Calu3 (cell line): ENCODE measurements at regions not wholly inside any gene's neighbourhood (a gene's known extent, or its start where the extent isn't known, plus 50 kb on each side); places are given as distances from the start of the nearest gene placed in this dataset.

Source experiments
- BruUV-seq: library from RNA; stranded (reverse); fragments of 400-500 nt; replicated peaks from 2 replicates; lab custom pipeline; 2021; lab: Mats Ljungman, UMichigan
- CTCF ChIA-PET: fragments of 300-600 bp; sonication (Branson Sonifier 250); formaldehyde crosslinking; loops from one replicate; lab custom pipeline; 2022; ENCODE audit warnings: antibody characterized with exemption; lab: Charles Lee
- DNase-seq: peaks from one replicate; pipeline ENCODE4 v3.0.0; 2022
- H3K27ac Mint-ChIP-seq: one replicate; pipeline ENCODE4 v1.8.0; 2022; ENCODE audit warnings: mixed read lengths; ENCODE audit not compliant: unreplicated experiment
- H3K27me3 Mint-ChIP-seq: one replicate; pipeline ENCODE4 v1.8.0; 2022; ENCODE audit warnings: mixed read lengths; ENCODE audit not compliant: unreplicated experiment
- H3K36me3 Mint-ChIP-seq: one replicate; pipeline ENCODE4 v1.8.0; 2022; ENCODE audit warnings: mild to moderate bottlenecking, moderate library complexity, mixed read lengths; ENCODE audit not compliant: insufficient read depth, unreplicated experiment
- H3K4me1 Mint-ChIP-seq: one replicate; pipeline ENCODE4 v1.8.0; 2022; ENCODE audit warnings: mild to moderate bottlenecking, low read depth, mixed read lengths; ENCODE audit not compliant: unreplicated experiment
- H3K4me3 Mint-ChIP-seq: one replicate; pipeline ENCODE4 v1.8.0; 2022; ENCODE audit warnings: mild to moderate bottlenecking, low read depth, moderate library complexity, mixed read lengths; ENCODE audit not compliant: unreplicated experiment
- H3K9me3 Mint-ChIP-seq: one replicate; pipeline ENCODE4 v1.8.0; 2022; ENCODE audit warnings: low read depth, mixed read lengths; ENCODE audit not compliant: unreplicated experiment
- intact Hi-C: fragments of 100-400 bp; cut with micrococcal nuclease; formaldehyde crosslinking; loops from one replicate; pipeline ENCODE4 v1.10.0; 2022; ENCODE audit not compliant: unreplicated experiment
- TF ChIP-seq, protein P1 (sequence below): fragments of 200-600 bp; IDR thresholded peaks from one replicate; pipeline ENCODE4 v1.8.0; 2022; ENCODE audit warnings: antibody characterized with exemption; ENCODE audit not compliant: unreplicated experiment

DNA sequence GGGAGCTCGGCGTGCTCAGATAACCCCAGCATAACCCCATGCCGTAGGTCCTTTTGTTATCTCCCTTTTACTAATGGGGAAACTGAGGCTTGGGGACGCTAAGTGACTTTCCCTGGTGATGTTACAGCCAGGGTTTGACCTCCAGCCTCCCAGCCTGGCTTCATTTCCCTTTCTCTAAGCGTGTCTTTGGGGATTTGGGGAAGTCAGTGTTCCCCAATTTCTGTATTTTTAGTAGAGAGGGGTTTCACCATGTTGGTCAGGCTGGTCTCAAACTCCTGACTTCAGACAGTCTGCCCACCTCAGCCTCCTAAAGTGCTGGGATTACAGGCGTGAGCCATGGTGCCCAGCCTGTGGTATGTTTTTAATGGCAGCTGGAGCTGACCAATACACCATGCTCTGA is 85.4 kb downstream of the PHETA1 start:
- no TSS peak for BruUV-seq
- Mint-ChIP-seq H3K4me1 (no peaks in the 10 kb centered on the region), H3K27me3 (peaks cover 88% of the 10 kb centered on the region), H3K4me3 (no peak overlapping the region), H3K9me3 (peaks cover 4% of the 10 kb centered on the region), H3K36me3 (no peaks in the 10 kb centered on the region), H3K27ac (no peak overlapping the region)
- intact Hi-C loops: no loop called here
- CTCF ChIA-PET: no interaction called here
- DNase-seq: no peak
- TF ChIP-seq, protein P1, sequence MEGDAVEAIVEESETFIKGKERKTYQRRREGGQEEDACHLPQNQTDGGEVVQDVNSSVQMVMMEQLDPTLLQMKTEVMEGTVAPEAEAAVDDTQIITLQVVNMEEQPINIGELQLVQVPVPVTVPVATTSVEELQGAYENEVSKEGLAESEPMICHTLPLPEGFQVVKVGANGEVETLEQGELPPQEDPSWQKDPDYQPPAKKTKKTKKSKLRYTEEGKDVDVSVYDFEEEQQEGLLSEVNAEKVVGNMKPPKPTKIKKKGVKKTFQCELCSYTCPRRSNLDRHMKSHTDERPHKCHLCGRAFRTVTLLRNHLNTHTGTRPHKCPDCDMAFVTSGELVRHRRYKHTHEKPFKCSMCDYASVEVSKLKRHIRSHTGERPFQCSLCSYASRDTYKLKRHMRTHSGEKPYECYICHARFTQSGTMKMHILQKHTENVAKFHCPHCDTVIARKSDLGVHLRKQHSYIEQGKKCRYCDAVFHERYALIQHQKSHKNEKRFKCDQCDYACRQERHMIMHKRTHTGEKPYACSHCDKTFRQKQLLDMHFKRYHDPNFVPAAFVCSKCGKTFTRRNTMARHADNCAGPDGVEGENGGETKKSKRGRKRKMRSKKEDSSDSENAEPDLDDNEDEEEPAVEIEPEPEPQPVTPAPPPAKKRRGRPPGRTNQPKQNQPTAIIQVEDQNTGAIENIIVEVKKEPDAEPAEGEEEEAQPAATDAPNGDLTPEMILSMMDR: no peak

DNA sequence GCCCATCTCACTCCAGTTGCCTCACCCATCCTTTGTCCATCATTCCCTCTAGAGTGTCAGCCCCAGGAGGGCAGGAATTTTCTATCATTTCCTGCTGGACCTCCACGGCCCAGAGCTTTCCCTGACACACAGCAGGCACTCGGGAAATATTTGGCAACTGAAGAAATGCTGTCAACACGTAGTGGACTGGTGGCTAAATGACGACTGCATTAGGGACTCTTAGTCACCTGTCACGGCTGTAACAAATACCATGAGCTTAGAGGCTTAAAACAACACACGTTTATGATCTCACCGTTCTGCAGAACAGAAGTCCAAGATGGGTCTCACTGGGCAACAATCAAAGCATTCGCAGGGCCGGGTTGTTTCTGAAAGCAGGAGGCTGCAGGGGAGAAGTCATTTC is 91.3 kb downstream of the PHETA1 start:
- Mint-ChIP-seq H3K27ac (no peak overlapping the region), H3K4me1 (no peaks in the 10 kb centered on the region), H3K36me3 (no peaks in the 10 kb centered on the region), H3K27me3 (peaks cover 82% of the 10 kb centered on the region), H3K9me3 (peaks cover 4% of the 10 kb centered on the region), H3K4me3 (no peak overlapping the region)
- TF ChIP-seq, protein P1: no peak
- intact Hi-C loops: no loop called here
- no TSS peak for BruUV-seq
- CTCF ChIA-PET: no interaction called here
- DNase-seq: no peak

DNA sequence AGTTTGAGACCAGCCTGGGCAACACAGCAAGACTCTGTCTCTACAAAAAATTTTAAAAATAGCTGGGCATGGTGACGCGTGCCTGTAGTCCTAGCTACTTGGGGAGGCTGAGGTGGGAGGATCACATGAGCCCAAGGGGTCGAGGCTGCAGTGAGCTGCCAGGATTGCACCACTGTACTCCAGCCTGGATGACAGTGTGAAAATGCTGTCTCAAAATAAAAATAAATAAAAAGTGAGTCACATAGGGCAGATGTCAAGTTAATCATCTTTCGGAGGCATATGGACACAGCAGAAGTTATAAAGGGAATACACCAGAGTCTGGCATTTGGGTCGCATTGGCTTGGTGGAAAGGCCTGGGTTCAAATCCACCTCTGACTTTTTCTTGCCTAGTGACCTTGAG is 92.7 kb downstream of the PHETA1 start:
- Mint-ChIP-seq H3K4me1 (peaks cover 1% of the 10 kb centered on the region), H3K4me3 (no peak overlapping the region), H3K27me3 (peaks cover 85% of the 10 kb centered on the region), H3K9me3 (peaks cover 2% of the 10 kb centered on the region), H3K27ac (no peak overlapping the region), H3K36me3 (no peaks in the 10 kb centered on the region)
- DNase-seq: no peak
- TF ChIP-seq, protein P1: no peak
- intact Hi-C loops: no loop called here
- CTCF ChIA-PET: no interaction called here
- BruUV-seq: no TSS peak

DNA sequence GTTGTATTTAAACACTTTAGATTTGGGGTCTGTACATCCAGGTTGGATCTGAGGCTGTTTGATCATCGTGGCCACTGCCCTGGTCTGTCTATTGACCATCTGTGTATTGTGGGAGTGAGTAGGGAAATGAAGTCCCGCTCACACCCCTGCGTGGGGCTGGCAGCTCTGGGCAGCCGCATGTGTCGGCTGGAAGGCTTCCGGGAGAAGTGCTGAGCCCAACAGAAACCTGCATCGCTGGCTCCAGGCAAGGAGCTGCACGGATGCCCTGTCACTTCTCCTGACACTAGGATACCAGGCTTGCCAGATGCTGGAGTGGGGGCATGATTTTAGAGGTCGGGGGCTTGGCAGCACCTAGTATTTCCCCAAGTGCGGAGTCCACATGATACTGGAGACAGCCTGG is 93.6 kb downstream of the PHETA1 start:
- Mint-ChIP-seq H3K27ac (no peak overlapping the region), H3K4me1 (peaks cover 10% of the 10 kb centered on the region), H3K36me3 (no peaks in the 10 kb centered on the region), H3K27me3 (peaks cover 85% of the 10 kb centered on the region), H3K4me3 (no peak overlapping the region), H3K9me3 (no peaks in the 10 kb centered on the region)
- intact Hi-C loops: no loop called here
- DNase-seq: no peak
- TF ChIP-seq, protein P1: no peak
- CTCF ChIA-PET: interaction anchor here (0.6 kb wide), 1 partner anchor 55 kb away, joined by 3 read pairs; no protein-coding TSS in a partner anchor
- BruUV-seq: no TSS peak
